CD4-positive, alpha-beta T cell treated with Interleukin-12 subunit alpha and Interleukin-12 subunit beta, for 1 hour (primary cell): ENCODE measurements at regions not wholly inside any gene's neighbourhood (a gene's known extent, or its start where the extent isn't known, plus 50 kb on each side); places are given as distances from the start of the nearest gene placed in this dataset.
A peak's percentile ranks its signal among the peaks of the same experiment; 100 is the strongest.
"Not testable (repeated sequence)": the region's sequence is repeated elsewhere in the genome, so short reads cannot be mapped to it uniquely, and the experiment has no call there.

Source experiments
- DNase-seq: peaks from one replicate; pipeline ENCODE4 v3.0.0-alpha.2; 2020

DNA sequence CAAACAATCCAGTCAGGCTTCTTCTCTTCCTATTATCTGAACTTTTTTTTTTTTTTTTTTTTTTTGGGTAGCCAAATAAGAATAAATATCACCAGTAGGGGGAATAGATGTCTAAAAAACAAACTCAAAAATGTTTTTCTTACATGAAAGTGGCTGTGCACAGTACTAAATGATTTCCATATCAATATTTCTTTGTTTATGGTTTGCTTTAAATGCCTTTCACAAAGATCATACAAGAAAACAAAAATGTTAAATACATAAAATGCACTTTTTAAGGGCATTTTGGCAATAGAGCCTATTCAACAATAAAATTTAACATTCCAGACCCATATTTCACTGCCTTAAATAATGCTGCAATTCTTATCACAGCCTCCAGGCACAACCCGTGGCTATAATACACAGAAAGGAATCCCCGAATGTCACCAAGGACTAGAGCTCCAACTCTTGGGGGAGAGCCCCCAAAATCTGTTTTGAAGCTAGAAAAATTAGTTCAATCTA, 91.1 kb upstream of the TBCA start:
- DNase-seq: no peak

DNA sequence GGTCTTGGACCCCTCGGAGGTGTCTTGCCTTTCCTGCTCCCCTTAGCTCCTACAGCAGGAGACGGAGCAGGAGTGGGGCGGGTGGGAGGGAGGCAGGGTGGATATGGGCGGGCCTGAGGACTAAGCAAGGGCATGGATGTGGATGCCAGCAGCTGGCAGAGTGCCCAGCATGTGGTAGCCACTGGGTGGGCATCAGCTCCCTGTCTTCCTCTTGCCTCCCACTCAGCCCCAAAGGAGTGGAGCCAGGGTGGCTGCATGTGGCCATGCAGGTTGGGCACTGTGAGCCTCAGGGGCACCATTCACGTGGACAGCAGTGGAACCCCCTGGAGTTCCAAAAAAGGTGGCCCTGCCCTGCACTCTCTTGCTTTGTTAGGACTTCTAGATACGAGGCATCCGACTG, 90.1 kb upstream of the TBCA start:
- DNase-seq: no peak

- no peak for DNase-seq
Measured at GRCh38 chr5:77864997-77865396, 88.9 kb upstream of the TBCA start.

GRCh38 chr5:77863181-77863580, 87.0 kb upstream of the TBCA start:
- no peak for DNase-seq

DNA sequence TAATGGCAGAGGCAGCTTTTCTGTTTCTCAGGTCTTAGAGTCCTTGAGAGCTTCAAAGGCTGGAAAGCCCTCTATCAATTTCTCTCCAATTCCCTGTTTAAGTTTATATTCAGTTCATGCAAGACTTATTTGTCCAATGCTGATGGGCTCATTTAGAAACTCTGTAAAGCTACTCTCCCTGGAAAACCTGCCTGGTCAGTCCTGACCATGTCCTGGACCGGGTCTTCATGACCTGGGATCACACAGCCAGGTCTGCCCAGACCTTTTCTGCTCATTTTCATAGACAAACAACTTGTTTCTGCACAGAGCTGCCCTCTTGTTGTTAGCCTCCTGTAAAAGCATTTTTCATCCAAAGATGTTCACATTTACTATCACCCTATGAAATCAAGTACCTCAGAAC, 85.4 kb upstream of the TBCA start:
- no peak for DNase-seq

DNA sequence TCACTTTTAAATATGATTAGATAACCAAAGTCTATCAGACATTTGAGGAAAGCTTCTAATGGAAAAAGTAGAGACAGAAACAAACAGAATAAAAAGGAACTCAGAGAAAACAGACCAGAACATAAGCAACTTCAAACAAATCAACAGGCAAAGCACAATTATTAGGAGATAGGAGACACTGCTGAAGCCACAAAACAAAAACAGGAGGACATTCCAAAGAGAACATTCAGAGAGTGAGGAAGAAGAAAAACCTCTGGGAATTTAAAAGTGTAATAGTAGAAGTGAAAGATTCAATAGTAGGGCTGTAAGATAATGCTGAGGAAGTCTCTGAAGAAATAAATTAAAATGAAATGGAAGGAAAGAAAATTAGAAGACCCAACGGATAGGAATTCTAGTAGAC, 83.2 kb upstream of the TBCA start:
- DNase-seq: no peak

DNA sequence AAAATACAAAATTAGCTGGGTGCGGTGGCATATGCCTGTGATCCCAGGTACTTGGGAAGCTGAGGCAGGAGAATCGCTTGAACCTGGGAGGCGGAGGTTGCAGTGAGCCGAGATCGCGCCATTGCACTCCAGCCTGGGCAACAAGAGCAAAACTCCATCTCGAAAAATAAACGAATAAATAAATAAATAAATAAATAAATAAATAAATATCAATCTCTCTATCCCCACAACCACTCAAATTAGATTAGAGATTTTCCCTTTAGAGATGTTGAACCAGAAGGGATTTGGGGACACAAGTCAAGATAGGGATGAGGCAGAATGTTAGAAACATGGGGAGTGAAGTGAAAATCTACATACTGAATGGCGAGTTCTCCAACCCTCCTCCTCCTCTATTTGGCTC, 82.5 kb upstream of the TBCA start:
- DNase-seq: not testable (repeated sequence)

DNA sequence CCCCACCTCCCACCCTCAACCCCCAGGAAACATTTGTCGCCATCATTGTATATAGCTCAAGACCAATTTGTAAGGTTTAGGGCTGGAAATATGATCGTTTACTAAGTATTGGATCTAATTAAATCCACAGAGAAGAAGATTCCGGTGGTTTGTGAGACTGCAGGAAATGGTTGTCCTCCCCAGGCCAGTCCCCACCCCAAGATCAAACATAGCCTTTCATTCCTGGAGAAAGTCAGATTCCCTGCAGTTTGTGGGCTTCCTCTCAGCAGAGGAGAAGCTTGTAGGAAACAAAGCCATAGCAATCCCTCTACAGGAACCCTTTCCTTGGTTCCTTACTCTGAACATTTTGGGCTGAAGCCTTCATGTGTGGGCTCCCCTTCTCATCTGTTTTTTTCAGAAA, 79.2 kb upstream of the TBCA start:
- no peak for DNase-seq

- no peak for DNase-seq
Measured at GRCh38 chr5:77853353-77853907, 77.3 kb upstream of the TBCA start.

GRCh38 chr5:77852514-77853352, 76.6 kb upstream of the TBCA start:
- DNase-seq: peak; percentile 20

GRCh38 chr5:77852068-77852513, 76.0 kb upstream of the TBCA start:
- DNase-seq: no peak

GRCh38 chr5:77851176-77852067, 75.3 kb upstream of the TBCA start:
- DNase-seq: no peak

GRCh38 chr5:77850536-77851175, 74.5 kb upstream of the TBCA start:
- DNase-seq: no peak

- DNase-seq: no peak
Measured at GRCh38 chr5:77849308-77849900, 73.3 kb upstream of the TBCA start.

GRCh38 chr5:77847814-77848290, 71.7 kb upstream of the TBCA start:
- DNase-seq: no peak

DNA sequence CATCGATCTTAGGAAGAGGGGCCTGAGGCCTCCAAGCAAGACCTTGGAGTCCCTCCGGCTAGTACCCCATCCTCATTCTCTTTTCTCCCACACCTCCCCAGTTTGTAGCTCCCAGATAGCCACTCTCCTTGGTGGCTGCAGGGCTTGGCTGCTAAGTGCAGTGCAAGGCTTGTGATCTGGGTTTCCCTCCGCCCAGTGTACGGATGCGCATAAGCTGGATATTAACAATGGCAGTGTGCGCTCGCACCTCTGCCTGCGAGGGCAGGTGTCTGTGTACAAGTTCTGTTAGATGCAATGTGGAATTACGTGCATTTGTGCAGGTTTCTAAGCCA, 71.0 kb upstream of the TBCA start:
- no peak for DNase-seq

GRCh38 chr5:77846422-77847128, 70.4 kb upstream of the TBCA start:
- no peak for DNase-seq

DNA sequence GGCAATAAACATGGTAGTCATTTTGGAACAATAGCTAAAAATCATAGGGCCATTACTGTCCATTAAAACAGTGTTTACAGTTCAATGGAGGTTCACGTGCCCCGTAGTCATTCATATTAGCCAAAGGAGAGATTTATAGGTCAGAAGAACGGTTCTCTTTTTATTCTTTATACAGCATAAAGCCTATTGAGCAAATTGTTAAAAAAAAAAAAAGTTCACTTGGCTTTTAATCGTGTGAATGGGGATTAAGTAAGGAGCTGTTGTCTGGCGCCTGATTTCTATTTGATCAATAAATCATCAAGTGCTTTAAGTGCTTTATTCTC, 69.1 kb upstream of the TBCA start:
- no peak for DNase-seq

- DNase-seq: no peak
Measured at GRCh38 chr5:77844623-77845323, 68.6 kb upstream of the TBCA start.

DNA sequence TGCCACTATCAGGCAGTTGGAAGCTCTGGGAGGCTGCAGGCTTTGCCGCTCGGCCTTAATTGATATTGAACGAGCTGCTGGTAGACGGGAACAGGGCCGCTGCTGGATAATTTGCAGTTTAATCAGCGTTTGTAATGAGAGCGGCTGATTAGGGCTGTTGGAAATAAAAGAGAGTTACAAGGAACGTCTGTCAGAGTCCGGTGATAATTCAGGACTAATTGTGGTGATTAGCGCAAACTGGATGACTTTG, 68.2 kb upstream of the TBCA start:
- DNase-seq: no peak

GRCh38 chr5:77843570-77844372, 67.6 kb upstream of the TBCA start:
- no peak for DNase-seq
